ENCODE measurements at regions not wholly inside any gene's neighbourhood (a gene's known extent, or its start where the extent isn't known, plus 50 kb on each side); places are given as distances from the start of the nearest gene placed in this dataset.

DNA sequence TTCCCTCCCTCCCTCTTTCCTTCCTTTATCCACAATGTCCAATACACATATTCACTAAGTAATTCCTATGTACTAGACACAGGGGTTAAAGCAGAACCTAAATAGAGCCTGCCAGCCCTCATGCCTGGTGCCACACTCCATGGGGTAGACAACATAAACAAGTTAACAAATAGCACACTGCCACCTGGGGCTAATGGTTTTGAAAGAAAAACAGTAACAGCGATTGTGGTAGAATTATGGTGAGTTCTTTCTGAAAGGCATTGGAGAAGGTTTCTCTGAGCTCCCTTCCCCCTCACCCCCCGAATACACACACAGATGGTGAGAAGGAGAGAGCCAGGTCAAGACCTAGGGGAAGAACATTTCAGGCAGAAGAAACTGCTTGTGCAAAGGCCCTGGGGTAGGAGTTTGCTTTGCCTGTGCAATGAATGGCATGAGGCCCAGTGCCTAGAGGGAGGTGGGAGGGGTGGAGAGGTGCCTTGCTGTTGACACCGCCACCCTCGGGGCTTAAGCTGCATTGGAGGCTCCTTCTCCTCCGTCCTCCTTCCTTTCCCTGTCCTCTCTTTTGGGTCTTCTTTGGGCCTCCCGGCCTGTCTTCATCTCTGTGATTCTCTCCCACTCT lies 502.4 kb upstream of the SULF2 start:
- H3K4me3 Mint-ChIP-seq: no peak overlapping the region
- ATAC-seq (no peak), DNase-seq (no peak)
- H3K36me3 Mint-ChIP-seq (ENCODE audit: insufficient read depth): no peaks in the 10 kb centered on the region
- H3K9me3 Mint-ChIP-seq: no peaks in the 10 kb centered on the region
- H3K27me3 Mint-ChIP-seq (ENCODE audit: low read depth): peaks cover 27% of the 10 kb centered on the region
- no peaks in the 10 kb centered on the region for H3K4me1 Mint-ChIP-seq (ENCODE audit: low read depth)

DNA sequence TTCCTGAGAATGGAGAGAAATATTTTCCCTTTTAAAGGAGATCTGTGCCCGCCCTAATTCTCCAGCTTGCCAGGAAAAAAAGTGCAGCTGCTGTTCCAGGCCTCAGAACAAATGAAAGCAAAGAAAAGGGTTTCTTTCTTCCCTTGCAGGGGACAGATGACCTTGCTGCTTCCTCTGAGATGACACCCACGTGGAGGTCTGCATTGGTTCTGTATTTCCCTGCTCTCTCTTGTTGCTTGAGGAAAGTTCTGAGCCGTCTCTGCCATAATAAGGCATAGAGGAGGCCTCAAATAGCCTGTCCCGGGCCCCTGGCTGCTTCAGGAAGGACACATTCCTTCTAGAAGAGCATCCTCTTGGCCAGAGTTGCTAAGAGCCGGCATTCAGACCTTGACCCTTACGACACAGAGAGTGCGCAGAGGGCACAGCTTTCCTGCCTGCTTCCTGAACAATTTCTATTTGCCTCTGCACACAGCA lies 501.8 kb upstream of the SULF2 start:
- Mint-ChIP-seq H3K9me3 (no peaks in the 10 kb centered on the region), H3K4me1 (ENCODE audit: low read depth) (no peaks in the 10 kb centered on the region), H3K27me3 (ENCODE audit: low read depth) (peaks cover 26% of the 10 kb centered on the region), H3K36me3 (ENCODE audit: insufficient read depth) (no peaks in the 10 kb centered on the region), H3K4me3 (no peak overlapping the region)
- ATAC-seq (no peak), DNase-seq (no peak)

DNA sequence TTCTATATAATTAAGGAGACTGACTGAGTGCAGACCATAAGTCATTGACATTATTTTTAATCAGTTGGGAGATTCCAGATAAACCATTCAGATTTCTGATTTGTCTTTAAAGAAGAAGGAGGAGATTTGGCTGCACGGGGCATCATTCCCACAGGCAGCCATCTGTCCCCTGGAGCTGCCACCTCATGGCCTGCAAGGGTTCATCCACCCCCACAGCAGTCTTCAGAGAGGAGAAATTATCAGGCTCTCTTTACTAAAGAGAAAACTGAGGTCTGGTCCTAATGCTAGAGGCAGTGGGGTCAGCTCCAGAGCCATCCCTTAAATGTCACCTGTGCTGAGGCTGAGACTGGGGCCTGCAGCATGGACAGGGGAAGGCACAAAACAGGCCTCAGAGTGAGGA lies 501.3 kb upstream of the SULF2 start:
- ATAC-seq: no peak
- DNase-seq: no peak
- H3K4me3 Mint-ChIP-seq: no peak overlapping the region
- no peaks in the 10 kb centered on the region for H3K9me3 Mint-ChIP-seq
- H3K36me3 Mint-ChIP-seq (ENCODE audit: insufficient read depth): no peaks in the 10 kb centered on the region
- peaks cover 27% of the 10 kb centered on the region for H3K27me3 Mint-ChIP-seq (ENCODE audit: low read depth)
- H3K4me1 Mint-ChIP-seq (ENCODE audit: low read depth): no peaks in the 10 kb centered on the region

GRCh38 chr20:48285656-48286055 lies 500.4 kb upstream of the SULF2 start:
- DNase-seq (no peak), ATAC-seq (no peak)
- peaks cover 29% of the 10 kb centered on the region for H3K27me3 Mint-ChIP-seq (ENCODE audit: low read depth)
- no peaks in the 10 kb centered on the region for H3K36me3 Mint-ChIP-seq (ENCODE audit: insufficient read depth)
- no peaks in the 10 kb centered on the region for H3K4me1 Mint-ChIP-seq (ENCODE audit: low read depth)
- no peak overlapping the region for H3K4me3 Mint-ChIP-seq
- no peaks in the 10 kb centered on the region for H3K9me3 Mint-ChIP-seq

- peaks cover 29% of the 10 kb centered on the region for H3K27me3 Mint-ChIP-seq (ENCODE audit: low read depth)
- no peak overlapping the region for H3K4me3 Mint-ChIP-seq
- no peaks in the 10 kb centered on the region for H3K4me1 Mint-ChIP-seq (ENCODE audit: low read depth)
- ATAC-seq (no peak), DNase-seq (no peak)
- no peaks in the 10 kb centered on the region for H3K36me3 Mint-ChIP-seq (ENCODE audit: insufficient read depth)
- no peaks in the 10 kb centered on the region for H3K9me3 Mint-ChIP-seq
Observed at GRCh38 chr20:48284837-48285236, 499.6 kb upstream of the SULF2 start.

- ATAC-seq: no peak
- Mint-ChIP-seq H3K36me3 (ENCODE audit: insufficient read depth) (no peaks in the 10 kb centered on the region), H3K4me3 (no peak overlapping the region), H3K9me3 (no peaks in the 10 kb centered on the region), H3K27me3 (ENCODE audit: low read depth) (peaks cover 27% of the 10 kb centered on the region), H3K4me1 (ENCODE audit: low read depth) (no peaks in the 10 kb centered on the region)
- DNase-seq: no peak
Observed at GRCh38 chr20:48284315-48284714, 499.0 kb upstream of the SULF2 start.

GRCh38 chr20:48283470-48284110 lies 498.3 kb upstream of the SULF2 start:
- Mint-ChIP-seq H3K36me3 (ENCODE audit: insufficient read depth) (no peaks in the 10 kb centered on the region), H3K4me1 (ENCODE audit: low read depth) (no peaks in the 10 kb centered on the region), H3K4me3 (no peak overlapping the region), H3K27me3 (ENCODE audit: low read depth) (peaks cover 23% of the 10 kb centered on the region), H3K9me3 (no peaks in the 10 kb centered on the region)
- DNase-seq (no peak), ATAC-seq (no peak)

DNA sequence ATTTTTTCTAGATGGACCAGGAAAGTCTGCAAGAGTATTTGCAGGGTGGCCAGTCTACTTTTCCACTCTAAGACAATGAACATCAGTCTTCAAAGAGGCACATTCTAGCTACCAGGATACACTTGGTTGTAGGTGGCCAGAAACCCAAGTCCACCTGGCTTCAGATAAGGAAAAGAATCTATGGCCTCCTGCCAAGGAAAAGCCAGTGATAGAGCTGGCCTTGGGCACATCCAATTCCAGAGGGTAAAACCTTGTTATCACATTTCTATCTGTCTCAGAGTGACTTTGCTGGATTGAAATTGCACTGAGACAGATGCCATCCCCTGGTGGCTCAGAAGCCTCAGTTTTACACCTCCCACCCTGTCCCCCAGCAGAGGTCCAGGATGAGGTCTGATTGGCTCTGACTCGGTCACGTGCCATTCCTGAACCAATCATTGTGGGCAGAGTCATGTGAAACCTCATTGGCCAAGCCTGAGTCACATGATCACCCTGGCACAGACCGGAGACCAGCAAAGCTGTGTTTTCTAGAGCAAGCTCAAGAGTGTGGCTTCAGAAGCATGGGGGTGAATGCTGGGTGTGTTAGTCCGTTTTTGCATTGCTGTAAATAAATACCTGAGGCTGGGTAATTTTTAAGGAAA lies 497.4 kb upstream of the SULF2 start:
- Mint-ChIP-seq H3K27me3 (ENCODE audit: low read depth) (peaks cover 24% of the 10 kb centered on the region), H3K36me3 (ENCODE audit: insufficient read depth) (no peaks in the 10 kb centered on the region), H3K9me3 (no peaks in the 10 kb centered on the region), H3K4me3 (no peak overlapping the region), H3K4me1 (ENCODE audit: low read depth) (no peaks in the 10 kb centered on the region)
- ATAC-seq: no peak
- no peak for DNase-seq

GRCh38 chr20:48281501-48281900 lies 496.2 kb upstream of the SULF2 start:
- Mint-ChIP-seq H3K9me3 (no peaks in the 10 kb centered on the region), H3K4me1 (ENCODE audit: low read depth) (no peaks in the 10 kb centered on the region), H3K4me3 (no peak overlapping the region), H3K36me3 (ENCODE audit: insufficient read depth) (no peaks in the 10 kb centered on the region), H3K27me3 (ENCODE audit: low read depth) (peaks cover 32% of the 10 kb centered on the region)
- ATAC-seq (no peak), DNase-seq (no peak)

- no peaks in the 10 kb centered on the region for H3K36me3 Mint-ChIP-seq (ENCODE audit: insufficient read depth)
- H3K27me3 Mint-ChIP-seq (ENCODE audit: low read depth): peaks cover 37% of the 10 kb centered on the region
- DNase-seq: no peak
- no peak for ATAC-seq
- H3K4me3 Mint-ChIP-seq: no peak overlapping the region
- no peaks in the 10 kb centered on the region for H3K4me1 Mint-ChIP-seq (ENCODE audit: low read depth)
- H3K9me3 Mint-ChIP-seq: no peaks in the 10 kb centered on the region
Observed at GRCh38 chr20:48278961-48279481, 493.7 kb upstream of the SULF2 start.

GRCh38 chr20:48277266-48277665 lies 492.0 kb upstream of the SULF2 start:
- H3K27me3 Mint-ChIP-seq (ENCODE audit: low read depth): peaks cover 32% of the 10 kb centered on the region
- H3K4me1 Mint-ChIP-seq (ENCODE audit: low read depth): no peaks in the 10 kb centered on the region
- no peak overlapping the region for H3K4me3 Mint-ChIP-seq
- no peak for ATAC-seq
- DNase-seq: no peak
- H3K9me3 Mint-ChIP-seq: no peaks in the 10 kb centered on the region
- no peaks in the 10 kb centered on the region for H3K36me3 Mint-ChIP-seq (ENCODE audit: insufficient read depth)

DNA sequence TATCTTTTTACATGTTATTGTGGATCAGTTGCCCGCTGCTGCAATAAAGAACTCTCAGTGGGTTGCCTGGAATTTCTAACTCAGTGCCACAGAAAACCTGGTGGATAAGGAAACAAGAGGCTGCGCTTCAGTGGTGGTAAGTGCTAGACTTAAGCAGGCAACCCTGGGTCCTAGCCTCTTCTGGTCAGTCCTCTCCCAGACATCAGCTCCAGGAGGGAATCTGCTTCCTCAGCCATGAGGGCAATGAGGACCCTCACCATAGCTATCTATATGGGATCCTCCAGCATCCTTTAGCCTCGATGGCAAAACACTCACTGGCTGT lies 490.7 kb upstream of the SULF2 start:
- H3K9me3 Mint-ChIP-seq: no peaks in the 10 kb centered on the region
- no peak overlapping the region for H3K4me3 Mint-ChIP-seq
- no peaks in the 10 kb centered on the region for H3K36me3 Mint-ChIP-seq (ENCODE audit: insufficient read depth)
- peaks cover 28% of the 10 kb centered on the region for H3K27me3 Mint-ChIP-seq (ENCODE audit: low read depth)
- DNase-seq: no peak
- H3K4me1 Mint-ChIP-seq (ENCODE audit: low read depth): no peaks in the 10 kb centered on the region
- no peak for ATAC-seq

- no peak overlapping the region for H3K4me3 Mint-ChIP-seq
- no peaks in the 10 kb centered on the region for H3K36me3 Mint-ChIP-seq (ENCODE audit: insufficient read depth)
Observed at GRCh38 chr20:48275286-48276020, 490.2 kb upstream of the SULF2 start.

GRCh38 chr20:48273843-48274242 lies 488.6 kb upstream of the SULF2 start:
- H3K4me3 Mint-ChIP-seq: no peak overlapping the region
- DNase-seq: no peak
- H3K36me3 Mint-ChIP-seq (ENCODE audit: insufficient read depth): no peaks in the 10 kb centered on the region
- peaks cover 34% of the 10 kb centered on the region for H3K27me3 Mint-ChIP-seq (ENCODE audit: low read depth)
- H3K4me1 Mint-ChIP-seq (ENCODE audit: low read depth): no peaks in the 10 kb centered on the region
- H3K9me3 Mint-ChIP-seq: no peaks in the 10 kb centered on the region
- ATAC-seq: no peak

More at GRCh38 chr20:48275286-48276020, 490.2 kb upstream of the SULF2 start:
- DNase-seq: no peak
- peaks cover 28% of the 10 kb centered on the region for H3K27me3 Mint-ChIP-seq (ENCODE audit: low read depth)
- H3K9me3 Mint-ChIP-seq: no peaks in the 10 kb centered on the region
- ATAC-seq: no peak
- no peaks in the 10 kb centered on the region for H3K4me1 Mint-ChIP-seq (ENCODE audit: low read depth)
